Pancreas (tissue), 10 donors: ENCODE measurements at regions not wholly inside any gene's neighbourhood (a gene's known extent, or its start where the extent isn't known, plus 50 kb on each side); places are given as distances from the start of the nearest gene placed in this dataset.

Experiments
- ATAC-seq, 4 donors: fragments of 200-7000 bp; cut with Tn5 transposase; one replicate each; pipeline versions ENCODE4 v1.8.0 to v1.9.1; 2020; ENCODE audit warnings: mild to moderate bottlenecking in 4 of 4, moderate library complexity in 4 of 4
- DNase-seq, 6 donors: peaks; one replicate each; pipeline ENCODE4 v3.0.0-alpha.2; 2020
- FAIRE-seq: peaks from 2 replicates; lab custom pipeline; 2012; peaks lifted over from hg19 to GRCh38; lab: Jason Lieb, UNC
- H3K27ac ChIP-seq, 4 donors: fragments of 200-600 bp; sonication (generic); 1 replicate in 3 of 4; 2 replicates in 1 of 4; pipeline versions ENCODE4 v1.5.0 to v1.8.0; 2020
- H3K27me3 ChIP-seq, 4 donors: fragments of 200-600 bp; one replicate each; pipeline ENCODE4 v1.8.0; 2021
- H3K36me3 ChIP-seq, 3 donors: fragments of 200-600 bp; sonication (generic) in 1 of 3; one replicate each; pipeline versions ENCODE4 v1.5.0 to v1.8.0; 2020 to 2021
- H3K4me1 ChIP-seq, 3 donors: fragments of 200-600 bp; one replicate each; pipeline ENCODE4 v1.8.0; 2021
- H3K4me3 ChIP-seq, 4 donors: fragments of 200-600 bp; sonication (generic) in 2 of 4; one replicate each; pipeline versions ENCODE4 v1.5.0 to v1.8.0; 2020 to 2021
- H3K9me3 ChIP-seq, 4 donors: fragments of 200-600 bp; one replicate each; pipeline ENCODE4 v1.8.0; 2021
- CTCF ChIP-seq, 4 donors: fragments of 200-600 bp; sonication (generic) in 3 of 4; IDR thresholded peaks; one replicate each; pipeline versions ENCODE4 v1.5.0 to v1.8.0; 2021; ENCODE audit warnings: antibody characterized with exemption in 4 of 4
- WGBS, 2 donors: extraction: QIAGEN DNeasy Blood & Tissue Kit; methylation state at CpG; one replicate each; pipeline ENCODE4 v1.1.7; 2013; 5-methylcytosine and 5-hydroxymethylcytosine counted together
- intact Hi-C, 3 donors: fragments of 100-400 bp; cut with DNase I; formaldehyde crosslinking; loops; one replicate each; pipeline versions ENCODE4 v1.11.1 to v1.14.2; 2022
- donor health status: healthy with polysubstance abuse.
- donor health status: DM: no; HTN: no; CAD: no; lungs with moderate emphysema.
- donor health status: DM: no; HTN: no; CAD: no.
- donor health status: control.
- donor health status: control.
- donor health status: Bipolar disorder and iron deficiency.
- donor health status: DM: yes; HTN: yes; CAD: no.
- donor health status: DM: no; HTN: no; CAD: no.
- donor health status: DM: no; HTN: no; CAD: no.
- donor health status: DM: yes; HTN: yes; CAD: no.

GRCh38 chr2:163541943-163542342 is 193.9 kb downstream of the FIGN start:
- H3K4me1 ChIP-seq: no peaks in the 10 kb centered on the region
- H3K27me3 ChIP-seq: no peaks in the 10 kb centered on the region
- no peak overlapping the region for H3K4me3 ChIP-seq
- DNase-seq (no peak), ATAC-seq (no peak), FAIRE-seq (no peak)
- 86 to 95% methylated on average over 2 of the region's 2 CpGs for WGBS, 2 donors
- H3K36me3 ChIP-seq: no peaks in the 10 kb centered on the region
- H3K9me3 ChIP-seq: no peaks in the 10 kb centered on the region
- no peak for TF ChIP-seq CTCF (IDR thresholded peaks at IDR 0.05)
- intact Hi-C loops: no loop called here
- no peak overlapping the region for H3K27ac ChIP-seq

GRCh38 chr2:163541495-163541894 is 194.3 kb downstream of the FIGN start:
- no peak for TF ChIP-seq CTCF (IDR thresholded peaks at IDR 0.05)
- DNase-seq (no peak), FAIRE-seq (no peak), ATAC-seq (no peak)
- intact Hi-C loops: no loop called here
- Histone ChIP-seq H3K4me1 (no peaks in the 10 kb centered on the region), H3K36me3 (no peaks in the 10 kb centered on the region), H3K9me3 (no peaks in the 10 kb centered on the region), H3K4me3 (no peak overlapping the region), H3K27me3 (no peaks in the 10 kb centered on the region), H3K27ac (no peak overlapping the region)
- WGBS, 2 donors: 60 to 71% methylated on average over 2 of the region's 2 CpGs

- 54 to 58% methylated on average over 1 of the region's 1 CpG for WGBS, 2 donors
- intact Hi-C loops: no loop called here
These were observed 207.1 kb downstream of the FIGN start for GRCh38 chr2:163528640-163529217.

GRCh38 chr2:163527381-163527780 is 208.4 kb downstream of the FIGN start:
- Histone ChIP-seq H3K4me1 (no peaks in the 10 kb centered on the region), H3K36me3 (no peaks in the 10 kb centered on the region), H3K9me3 (no peaks in the 10 kb centered on the region), H3K4me3 (no peak overlapping the region), H3K27ac (no peak overlapping the region), H3K27me3 (no peaks in the 10 kb centered on the region)
- intact Hi-C loops: no loop called here
- FAIRE-seq (no peak), ATAC-seq (no peak), DNase-seq (no peak)
- no peak for TF ChIP-seq CTCF (IDR thresholded peaks at IDR 0.05)

More at GRCh38 chr2:163528640-163529217, 207.1 kb downstream of the FIGN start:
- H3K4me3 ChIP-seq: no peak overlapping the region
- H3K27ac ChIP-seq: no peak overlapping the region
- no peaks in the 10 kb centered on the region for H3K27me3 ChIP-seq
- no peaks in the 10 kb centered on the region for H3K4me1 ChIP-seq
- H3K36me3 ChIP-seq: no peaks in the 10 kb centered on the region
- TF ChIP-seq CTCF (IDR thresholded peaks at IDR 0.05): no peak
- ATAC-seq (no peak), DNase-seq (no peak), FAIRE-seq (no peak)
- no peaks in the 10 kb centered on the region for H3K9me3 ChIP-seq

- DNase-seq (no peak), FAIRE-seq (no peak), ATAC-seq (no peak)
- Histone ChIP-seq H3K27me3 (no peaks in the 10 kb centered on the region), H3K4me3 (no peak overlapping the region), H3K36me3 (no peaks in the 10 kb centered on the region), H3K4me1 (no peaks in the 10 kb centered on the region), H3K9me3 (no peaks in the 10 kb centered on the region), H3K27ac (no peak overlapping the region)
- WGBS, 2 donors: 45 to 55% methylated on average over 2 of the region's 2 CpGs
- no peak for TF ChIP-seq CTCF (IDR thresholded peaks at IDR 0.05)
- intact Hi-C loops: no loop called here
These were observed 217.0 kb downstream of the FIGN start for GRCh38 chr2:163518762-163519161.
